GM12878 (cell line): ENCODE measurements at regions not wholly inside any gene's neighbourhood (a gene's known extent, or its start where the extent isn't known, plus 50 kb on each side); places are given as distances from the start of the nearest gene placed in this dataset.

Experiments used
- ATAC-seq: fragments of 200-7000 bp; cut with Tn5 transposase; 3 replicates; pipeline ENCODE4 v1.9.1; 2020; ENCODE audit warnings: mild to moderate bottlenecking, moderate library complexity
- BruUV-seq: library from RNA; stranded (reverse); fragments of 400-500 nt; replicated peaks from 2 replicates; lab custom pipeline; 2021; lab: Mats Ljungman, UMichigan
- CTCF ChIA-PET: fragments of 300-600 bp; sonication (Branson Sonifier 250); formaldehyde crosslinking; extraction: SDS; loops from one replicate; lab custom pipeline; 2021; ENCODE audit warnings: inconsistent platforms; lab: Yijun Ruan, JAX
- POLR2A ChIA-PET: fragments of 350-600 bp; formaldehyde crosslinking; extraction: SDS; loops from one replicate; lab custom pipeline; 2021; ENCODE audit warnings: inconsistent platforms; lab: Charles Lee
- RAD21 ChIA-PET: fragments of 300-600 bp; sonication (Branson Sonifier 250); formaldehyde crosslinking; loops from one replicate; lab custom pipeline; 2023; ENCODE audit warnings: antibody characterized with exemption; ENCODE audit not compliant: unreplicated experiment; lab: Charles Lee
- SMC1A ChIA-PET: fragments of 300-600 bp; sonication (Branson Sonifier 250); formaldehyde crosslinking; loops from one replicate; lab custom pipeline; 2023; ENCODE audit not compliant: unreplicated experiment, uncharacterized antibody; lab: Charles Lee
- DNase-seq: peaks from one replicate; pipeline ENCODE4 v3.0.0-alpha.2; 2011; ENCODE audit warnings: low read depth, low spot score
- FAIRE-seq: peaks from 3 replicates; lab custom pipeline; 2011; peaks lifted over from hg19 to GRCh38; lab: Jason Lieb, UNC
- H2AFZ ChIP-seq: 2 replicates; pipeline ENCODE4 v1.6.0; 2011; ENCODE audit warnings: low read depth, low read length, control low read depth; ENCODE audit not compliant: control insufficient read depth
- H3K27ac ChIP-seq: 2 replicates; pipeline ENCODE4 v1.5.1; 2011; ENCODE audit warnings: control low read depth; ENCODE audit not compliant: control insufficient read depth, insufficient read depth
- H3K27me3 ChIP-seq, 2 experiments: replicated peaks in 1 of 2; 2 replicates each; pipeline versions ENCODE4 v1.6.0 to v1.6.1; 2011; ENCODE audit warnings: low read length in 1 of 2; ENCODE audit not compliant: control insufficient read depth in 2 of 2, insufficient read depth in 2 of 2
- H3K36me3 ChIP-seq, 2 experiments: 2 replicates each; pipeline ENCODE4 v1.5.1; 2011; ENCODE audit warnings: low read length in 1 of 2; ENCODE audit not compliant: control insufficient read depth in 2 of 2, insufficient read depth in 2 of 2
- H3K4me1 ChIP-seq: 2 replicates; pipeline ENCODE4 v1.6.1; 2011; ENCODE audit warnings: mild to moderate bottlenecking, low read length, moderate library complexity, mixed read lengths; ENCODE audit not compliant: control insufficient read depth, insufficient read depth
- H3K4me2 ChIP-seq: 2 replicates; pipeline ENCODE4 v1.6.0; 2011; ENCODE audit warnings: control low read depth; ENCODE audit not compliant: control insufficient read depth, insufficient read depth
- H3K4me3 ChIP-seq: fragments of 200-600 bp; sonication (generic); 2 replicates; pipeline ENCODE4 v1.5.1; 2016
- H3K79me2 ChIP-seq: 2 replicates; pipeline ENCODE4 v1.6.0; 2011; ENCODE audit warnings: low read length; ENCODE audit not compliant: control insufficient read depth, insufficient read depth
- H3K9ac ChIP-seq: 2 replicates; pipeline ENCODE4 v1.8.0; 2011; ENCODE audit warnings: low read length, control low read depth, mixed read lengths; ENCODE audit not compliant: control insufficient read depth, insufficient read depth
- H3K9me3 ChIP-seq: replicated peaks from 3 replicates; pipeline ENCODE4 v1.5.1; 2011; ENCODE audit warnings: mild to moderate bottlenecking, low read length; ENCODE audit not compliant: control insufficient read depth, insufficient read depth
- H4K20me1 ChIP-seq: 2 replicates; pipeline ENCODE4 v1.6.0; 2011; ENCODE audit not compliant: control insufficient read depth, insufficient read depth
- EGR1 ChIP-seq, 2 experiments: IDR thresholded peaks; 1 replicate in 1 of 2; 2 replicates in 1 of 2; pipeline ENCODE4 v1.6.1; 2011 to 2012; ENCODE audit warnings: low read depth in 2 of 2, low read length in 2 of 2, borderline replicate concordance in 1 of 2, mild to moderate bottlenecking in 1 of 2, moderate library complexity in 1 of 2
- ELK1 ChIP-seq: IDR thresholded peaks from 2 replicates; pipeline ENCODE4 v1.6.1; 2012; ENCODE audit warnings: low read depth, low read length, improper control_type of control experiment
- KLF5 ChIP-seq: fragments of 450-650 bp; IDR thresholded peaks from 2 replicates; pipeline ENCODE4 v1.6.1; 2014; ENCODE audit warnings: mild to moderate bottlenecking; ENCODE audit not compliant: partially characterized antibody
- NFIC ChIP-seq: IDR thresholded peaks from 2 replicates; pipeline ENCODE4 v1.6.1; 2012; ENCODE audit warnings: low read depth, mild to moderate bottlenecking, inconsistent platforms, low read length, moderate library complexity
- NR2F1 ChIP-seq: fragments of 450-650 bp; conservative IDR thresholded peaks from 2 replicates; pipeline ENCODE4 v1.6.1; 2017; ENCODE audit warnings: mild to moderate bottlenecking
- PBX3 ChIP-seq: IDR thresholded peaks from 2 replicates; pipeline ENCODE4 v1.6.1; 2011; ENCODE audit warnings: mild to moderate bottlenecking, low read depth, low read length, moderate library complexity; ENCODE audit not compliant: insufficient replicate concordance
- RAD51 ChIP-seq: fragments of 450-650 bp; IDR thresholded peaks from 2 replicates; pipeline ENCODE4 v1.6.1; 2016; ENCODE audit warnings: moderate library complexity, mild to moderate bottlenecking, inconsistent platforms
- RELA ChIP-seq: fragments of 450-650 bp; IDR thresholded peaks from 2 replicates; pipeline ENCODE4 v1.8.0; 2014; ENCODE audit warnings: borderline replicate concordance; ENCODE audit not compliant: partially characterized antibody
- SIN3A ChIP-seq: IDR thresholded peaks from 2 replicates; pipeline ENCODE4 v1.6.1; 2012; ENCODE audit warnings: low read depth, low read length, improper control_type of control experiment
- SIX5 ChIP-seq: IDR thresholded peaks from 2 replicates; pipeline ENCODE4 v1.6.1; 2011; ENCODE audit warnings: mild to moderate bottlenecking, low read depth, low read length, moderate library complexity; ENCODE audit not compliant: severe bottlenecking
- SKIL ChIP-seq: fragments of 450-650 bp; IDR thresholded peaks from 2 replicates; pipeline ENCODE4 v1.6.1; 2017; ENCODE audit warnings: mild to moderate bottlenecking, low read depth, inconsistent platforms; ENCODE audit not compliant: poor library complexity, severe bottlenecking
- TARDBP ChIP-seq: IDR thresholded peaks from 2 replicates; pipeline ENCODE4 v1.6.1; 2016; ENCODE audit warnings: borderline replicate concordance
- YY1 ChIP-seq: IDR thresholded peaks from 2 replicates; pipeline ENCODE4 v1.6.1; 2011; ENCODE audit warnings: low read depth, mild to moderate bottlenecking, low read length
- ZBTB40 ChIP-seq: fragments of 450-650 bp; IDR thresholded peaks from 2 replicates; pipeline ENCODE4 v1.6.1; 2016; ENCODE audit warnings: mild to moderate bottlenecking, moderate library complexity, borderline replicate concordance
- WGBS: methylation state at CpG from one replicate; pipeline ENCODE4 v1.1.6; 2016; ENCODE audit warnings: low lambda C conversion rate; ENCODE audit not compliant: insufficient replicate concordance, insufficient coverage; ENCODE audit errors: missing lambda C conversion rate; 5-methylcytosine and 5-hydroxymethylcytosine counted together
- in situ Hi-C: fragments of 300-500 bp; cut with MboI; formaldehyde crosslinking; loops from 9 replicates; pipeline ENCODE4 v1.14.3; 2018; ENCODE audit warnings: mixed read lengths
- intact Hi-C: fragments of 100-400 bp; cut with micrococcal nuclease; formaldehyde crosslinking; loops from one replicate; pipeline ENCODE4 v1.14.2; 2022; ENCODE audit not compliant: unreplicated experiment

GRCh38 chr4:187544461-187545053 is 451.0 kb upstream of the ZFP42 start:
- Histone ChIP-seq H2AFZ (no peak overlapping the region), H3K27me3 (no peaks in the 10 kb centered on the region), H3K9me3 (no peaks in the 10 kb centered on the region), H3K9ac (no peak overlapping the region), H3K4me1 (no peaks in the 10 kb centered on the region), H3K4me3 (no peak overlapping the region), H4K20me1 (no peaks in the 10 kb centered on the region), H3K4me2 (no peak overlapping the region), H3K36me3 (no peaks in the 10 kb centered on the region), H3K79me2 (no peaks in the 10 kb centered on the region), H3K27ac (no peak overlapping the region)
- ATAC-seq (no peak), FAIRE-seq (no peak), DNase-seq (no peak)
- ChIA-PET POLR2A (no interaction called here), CTCF (interaction anchor here (0.7 kb wide), 1 partner anchor 17 kb away, joined by 3 read pairs; no protein-coding TSS in a partner anchor), SMC1A (no interaction called here), RAD21 (no interaction called here)
- intact Hi-C loops (no loop called here), in situ Hi-C loops (no loop called here)
- TF ChIP-seq NFIC (no peak), PBX3 (no peak), NR2F1 (no peak), ELK1 (no peak), KLF5 (no peak), SIN3A (no peak), TARDBP (no peak), SKIL (no peak), ZBTB40 (no peak), RELA (no peak), YY1 (no peak), SIX5 (no peak), EGR1 (IDR thresholded peaks at IDR 0.05; ENCODE audit: borderline replicate concordance in 1 of 2, low read depth in 2 of 2, low read length in 2 of 2) (no peak), RAD51 (no peak)
- WGBS: 26% methylated on average over 4 of the region's 4 CpGs
- BruUV-seq: no TSS peak
